Mucosa of gallbladder (tissue), 1 donor: ENCODE measurements at regions not wholly inside any gene's neighbourhood (a gene's known extent, or its start where the extent isn't known, plus 50 kb on each side); places are given as distances from the start of the nearest gene placed in this dataset.

ENCODE experiments used
- DNase-seq: peaks from one replicate; pipeline ENCODE4 v3.0.0-alpha.2; 2020; ENCODE audit warnings: low spot score
- donor health status: DM: no; HTN: no; CAD: no.

- DNase-seq: no peak
These were observed 88.0 kb downstream of the XCL2 start for GRCh38 chr1:168455764-168456163.

- no peak for DNase-seq
These were observed 89.5 kb downstream of the XCL2 start for GRCh38 chr1:168454211-168454815.

GRCh38 chr1:168453056-168453455 is 90.7 kb downstream of the XCL2 start:
- DNase-seq: no peak

- DNase-seq: no peak
These were observed 91.5 kb downstream of the XCL2 start for GRCh38 chr1:168452329-168452728.

- no peak for DNase-seq
These were observed 95.9 kb downstream of the XCL2 start for GRCh38 chr1:168447871-168448270.

GRCh38 chr1:168446081-168446480 is 97.7 kb downstream of the XCL2 start:
- no peak for DNase-seq

GRCh38 chr1:168443899-168444298 is 99.9 kb downstream of the XCL2 start:
- no peak for DNase-seq

- no peak for DNase-seq
These were observed 100.4 kb downstream of the XCL2 start for GRCh38 chr1:168443356-168443755.

GRCh38 chr1:168442931-168443330 is 100.9 kb downstream of the XCL2 start:
- DNase-seq: no peak

GRCh38 chr1:168441745-168442144 is 102.1 kb downstream of the XCL2 start:
- no peak for DNase-seq

- peak; percentile 86 for DNase-seq
These were observed 104.1 kb downstream of the XCL2 start for GRCh38 chr1:168439456-168440375.

GRCh38 chr1:168438626-168439025 is 105.2 kb downstream of the XCL2 start:
- no peak for DNase-seq

- DNase-seq: no peak
These were observed 106.0 kb downstream of the XCL2 start for GRCh38 chr1:168437821-168438220.

GRCh38 chr1:168435439-168435838 is 108.4 kb downstream of the XCL2 start:
- no peak for DNase-seq

- no peak for DNase-seq
These were observed 110.6 kb downstream of the XCL2 start for GRCh38 chr1:168433238-168433637.

- no peak for DNase-seq
These were observed 111.9 kb downstream of the XCL2 start for GRCh38 chr1:168431882-168432281.

GRCh38 chr1:168430321-168430720 is 113.5 kb downstream of the XCL2 start:
- DNase-seq: no peak

GRCh38 chr1:168428063-168428731 is 115.6 kb downstream of the XCL2 start:
- peak; percentile 52 for DNase-seq

GRCh38 chr1:168427051-168427450 is 116.7 kb downstream of the XCL2 start:
- DNase-seq: no peak

- no peak for DNase-seq
These were observed 119.5 kb downstream of the XCL2 start for GRCh38 chr1:168424281-168424680.

GRCh38 chr1:168422203-168422847 is 121.5 kb downstream of the XCL2 start:
- no peak for DNase-seq

- no peak for DNase-seq
These were observed 122.3 kb downstream of the XCL2 start for GRCh38 chr1:168421399-168422004.
